Right lobe of liver (tissue), 6 donors: ENCODE measurements at regions not wholly inside any gene's neighbourhood (a gene's known extent, or its start where the extent isn't known, plus 50 kb on each side); places are given as distances from the start of the nearest gene placed in this dataset.

Source experiments
- ATAC-seq, 4 donors: fragments of 200-7000 bp; cut with Tn5 transposase; one replicate each; pipeline ENCODE4 v1.9.1; 2020; ENCODE audit warnings: mild to moderate bottlenecking in 4 of 4, moderate library complexity in 4 of 4
- DNase-seq, 3 donors: peaks; one replicate each; pipeline ENCODE4 v3.0.0-alpha.2; 2020
- H3K27ac ChIP-seq, 3 donors: fragments of 200-600 bp; one replicate each; pipeline ENCODE4 v1.8.0; 2022
- H3K27me3 ChIP-seq, 2 donors: fragments of 200-600 bp; one replicate each; pipeline ENCODE4 v1.8.0; 2022
- H3K36me3 ChIP-seq, 4 donors: fragments of 200-600 bp; sonication (generic) in 1 of 4; one replicate each; pipeline versions ENCODE4 v1.5.1 to v1.8.0; 2017 to 2022; ENCODE audit warnings: control low read depth in 1 of 4
- H3K4me1 ChIP-seq, 4 donors: fragments of 200-600 bp; sonication (generic) in 1 of 4; one replicate each; pipeline versions ENCODE4 v1.5.1 to v1.8.0; 2017 to 2022; ENCODE audit warnings: control low read depth in 1 of 4
- H3K4me3 ChIP-seq, 3 donors: fragments of 200-600 bp; one replicate each; pipeline ENCODE4 v1.8.0; 2022
- H3K9me3 ChIP-seq, 4 donors: fragments of 200-600 bp; sonication (generic) in 1 of 4; one replicate each; pipeline versions ENCODE4 v1.5.1 to v1.8.0; 2017 to 2022; ENCODE audit warnings: control low read depth in 1 of 4
- CTCF ChIP-seq, 4 donors: fragments of 200-600 bp in 3 of 4; fragments of 450-650 bp in 1 of 4; IDR thresholded peaks; one replicate each; pipeline versions ENCODE4 v1.5.1 to v1.8.0; 2016 to 2022; ENCODE audit warnings: antibody characterized with exemption in 4 of 4, mild to moderate bottlenecking in 2 of 4
- POLR2A ChIP-seq: fragments of 450-650 bp; IDR thresholded peaks from one replicate; pipeline ENCODE4 v1.6.1; 2017; ENCODE audit warnings: antibody characterized with exemption, mild to moderate bottlenecking
- WGBS: methylation state at CpG from one replicate; pipeline ENCODE4 v1.1.6; 2018; ENCODE audit warnings: low coverage, low lambda C conversion rate; ENCODE audit not compliant: insufficient coverage; ENCODE audit errors: missing lambda C conversion rate; 5-methylcytosine and 5-hydroxymethylcytosine counted together
- intact Hi-C, 2 donors: fragments of 100-400 bp; cut with DNase I; formaldehyde crosslinking; loops; one replicate each; pipeline versions ENCODE4 v1.11.2 to v1.14.1; 2022
- donor health status: DM: no; HTN: yes; CAD: no.
- donor health status: DM: no; HTN: no; CAD: no.
- donor health status: DM: no; HTN: no; CAD: no.
- donor health status: DM: no; HTN: yes; CAD: no.
- donor health status: DM: no; HTN: yes; CAD: no.

- Histone ChIP-seq H3K4me1 (no peaks in the 10 kb centered on the region), H3K4me3 (no peak overlapping the region), H3K36me3 (no peaks in the 10 kb centered on the region), H3K9me3 (no peaks in the 10 kb centered on the region), H3K27ac (no peak overlapping the region), H3K27me3 (no peaks in the 10 kb centered on the region)
- intact Hi-C loops = no loop called here
- 57% methylated on average over 2 of the region's 2 CpGs for WGBS
- ATAC-seq = no peak
- DNase-seq = no peak
- TF ChIP-seq POLR2A = no peak
- TF ChIP-seq CTCF (IDR thresholded peaks at IDR 0.05) = no peak
Measured at GRCh38 chr13:54636231-54636630, 1607.6 kb downstream of the OLFM4 start.

GRCh38 chr13:54637366-54637765, 1608.8 kb downstream of the OLFM4 start:
- WGBS = 27% methylated on average over 1 of the region's 1 CpG
- DNase-seq = no peak
- TF ChIP-seq POLR2A (no peak), CTCF (IDR thresholded peaks at IDR 0.05) (no peak)
- Histone ChIP-seq H3K27ac (no peak overlapping the region), H3K4me1 (no peaks in the 10 kb centered on the region), H3K36me3 (no peaks in the 10 kb centered on the region), H3K4me3 (no peak overlapping the region), H3K27me3 (no peaks in the 10 kb centered on the region), H3K9me3 (no peaks in the 10 kb centered on the region)
- intact Hi-C loops = no loop called here
- peak in 2 of 4 donors; percentile 39 to 93 for ATAC-seq

- no peak for TF ChIP-seq CTCF (IDR thresholded peaks at IDR 0.05)
- no peak for TF ChIP-seq POLR2A
- H3K4me1 ChIP-seq = no peaks in the 10 kb centered on the region
- intact Hi-C loops = no loop called here
- no peaks in the 10 kb centered on the region for H3K27me3 ChIP-seq
- DNase-seq (no peak), ATAC-seq (no peak)
- no peaks in the 10 kb centered on the region for H3K36me3 ChIP-seq
- no peak overlapping the region for H3K4me3 ChIP-seq
- no peak overlapping the region for H3K27ac ChIP-seq
- no peaks in the 10 kb centered on the region for H3K9me3 ChIP-seq
Measured at GRCh38 chr13:54640719-54641118, 1612.1 kb downstream of the OLFM4 start.

GRCh38 chr13:54643863-54644262, 1615.2 kb downstream of the OLFM4 start:
- intact Hi-C loops = no loop called here
- H3K4me3 ChIP-seq = no peak overlapping the region
- H3K27me3 ChIP-seq = no peaks in the 10 kb centered on the region
- H3K9me3 ChIP-seq = no peaks in the 10 kb centered on the region
- H3K36me3 ChIP-seq = no peaks in the 10 kb centered on the region
- H3K4me1 ChIP-seq = no peaks in the 10 kb centered on the region
- no peak for DNase-seq
- no peak overlapping the region for H3K27ac ChIP-seq
- TF ChIP-seq POLR2A (no peak), CTCF (IDR thresholded peaks at IDR 0.05) (no peak)
- ATAC-seq = no peak

GRCh38 chr13:54647275-54647674, 1618.7 kb downstream of the OLFM4 start:
- ATAC-seq (peak in 1 of 4 donors; percentile 63), DNase-seq (no peak)
- no peak overlapping the region for H3K4me3 ChIP-seq
- H3K4me1 ChIP-seq = no peaks in the 10 kb centered on the region
- H3K36me3 ChIP-seq = no peaks in the 10 kb centered on the region
- TF ChIP-seq CTCF (IDR thresholded peaks at IDR 0.05) (no peak), POLR2A (no peak)
- H3K27ac ChIP-seq = no peak overlapping the region
- no peaks in the 10 kb centered on the region for H3K27me3 ChIP-seq
- H3K9me3 ChIP-seq = no peaks in the 10 kb centered on the region
- intact Hi-C loops = no loop called here
